Heart left ventricle (tissue), 16 donors: ENCODE measurements at regions not wholly inside any gene's neighbourhood (a gene's known extent, or its start where the extent isn't known, plus 50 kb on each side); places are given as distances from the start of the nearest gene placed in this dataset.

Source experiments
- ATAC-seq, 4 donors: fragments of 200-7000 bp; cut with Tn5 transposase; one replicate each; pipeline ENCODE4 v1.9.1; 2020 to 2022; ENCODE audit warnings: moderate library complexity in 4 of 4, mild to moderate bottlenecking in 3 of 4, moderate number of reproducible peaks in 1 of 4
- DNase-seq, 5 donors: peaks; one replicate each; pipeline ENCODE4 v3.0.0-alpha.2; 2020
- H3K27ac ChIP-seq, 12 donors: fragments of 200-600 bp; sonication (generic) in 4 of 12; one replicate each; pipeline versions ENCODE4 v1.5.0 to v1.8.0; 2016 to 2022; ENCODE audit warnings: mild to moderate bottlenecking in 2 of 12
- H3K27me3 ChIP-seq, 9 donors: fragments of 200-600 bp; sonication (generic) in 2 of 9; one replicate each; pipeline versions ENCODE4 v1.5.1 to v1.8.0; 2016 to 2022; ENCODE audit warnings: mild to moderate bottlenecking in 3 of 9
- H3K36me3 ChIP-seq, 9 donors: fragments of 200-600 bp; sonication (generic) in 2 of 9; one replicate each; pipeline versions ENCODE4 v1.5.0 to v1.8.0; 2018 to 2022; ENCODE audit warnings: mild to moderate bottlenecking in 2 of 9
- H3K4me1 ChIP-seq, 12 donors: fragments of 200-600 bp; sonication (generic) in 4 of 12; one replicate each; pipeline versions ENCODE4 v1.5.0 to v1.8.0; 2016 to 2022; ENCODE audit warnings: mild to moderate bottlenecking in 3 of 12
- H3K4me3 ChIP-seq, 12 donors: fragments of 200-600 bp; sonication (generic) in 4 of 12; one replicate each; pipeline versions ENCODE4 v1.5.0 to v1.8.0; 2017 to 2022; ENCODE audit warnings: mild to moderate bottlenecking in 9 of 12, moderate library complexity in 4 of 12
- H3K9me3 ChIP-seq, 12 donors: fragments of 200-600 bp; sonication (generic) in 4 of 12; one replicate each; pipeline versions ENCODE4 v1.5.0 to v1.8.0; 2016 to 2022; ENCODE audit warnings: mild to moderate bottlenecking in 1 of 12
- POLR2A ChIP-seq, 2 donors: fragments of 450-650 bp; IDR thresholded peaks; one replicate each; pipeline ENCODE4 v1.6.1; 2017; ENCODE audit warnings: antibody characterized with exemption in 2 of 2, mild to moderate bottlenecking in 2 of 2, moderate library complexity in 2 of 2
- WGBS, 4 donors: extraction: QIAGEN DNeasy Blood & Tissue Kit in 2 of 4; methylation state at CpG; one replicate each; pipeline versions ENCODE4 v1.1.5 to v1.1.7; 2013 to 2018; 5-methylcytosine and 5-hydroxymethylcytosine counted together
- intact Hi-C, 10 donors: fragments of 100-400 bp; cut with DNase I; formaldehyde crosslinking; loops; one replicate each; pipeline versions ENCODE4 v1.11.1 to v1.14.2; 2022
- TF ChIP-seq, protein P1 (sequence below), 12 donors: fragments of 200-600 bp; sonication (generic) in 4 of 12; IDR thresholded peaks; one replicate each; pipeline versions ENCODE4 v1.5.0 to v1.8.0; 2018 to 2022; ENCODE audit warnings: antibody characterized with exemption in 12 of 12, mild to moderate bottlenecking in 5 of 12
- donor health status: ischemic (EF 13 %, LVEDD 7.1; RV severe dilation, severe dysfunction).
- donor health status: healthy with polysubstance abuse.
- donor health status: DM: no; HTN: yes; CAD: no.
- donor health status: DM: no; HTN: no; CAD: no.
- donor health status: ischemic (EF 25% LVEDD 6.9; RV normal size, moderate dysfunction).
- donor health status: ischemic (EF 25% LVEDD 5.7; RV mildly dilated, moderate dysfunction).
- donor health status: healthy.
- donor health status: DM: yes; HTN: yes; CAD: no.
- donor health status: ischemic (EF 35%, LVEDD 5.7; RV mildly dilated, moderate dysfunction).
- donor health status: nonischemic (EF 11% LVEDD 7.7; RV severe dilation, severe dysfunction).
- donor health status: DM: yes; HTN: yes; CAD: no.
- donor health status: PGD.
- donor health status: ischemic (EF 29% LVEDD 5.4; RV normal size, mild dysfunction).
- donor health status: nonischemic (EF 23%, LVEDD 6.1; RV moderate dilation, normal function).

- intact Hi-C loops: no loop called here
- TF ChIP-seq POLR2A (IDR thresholded peaks at IDR 0.05): no peak
- TF ChIP-seq, protein P1, sequence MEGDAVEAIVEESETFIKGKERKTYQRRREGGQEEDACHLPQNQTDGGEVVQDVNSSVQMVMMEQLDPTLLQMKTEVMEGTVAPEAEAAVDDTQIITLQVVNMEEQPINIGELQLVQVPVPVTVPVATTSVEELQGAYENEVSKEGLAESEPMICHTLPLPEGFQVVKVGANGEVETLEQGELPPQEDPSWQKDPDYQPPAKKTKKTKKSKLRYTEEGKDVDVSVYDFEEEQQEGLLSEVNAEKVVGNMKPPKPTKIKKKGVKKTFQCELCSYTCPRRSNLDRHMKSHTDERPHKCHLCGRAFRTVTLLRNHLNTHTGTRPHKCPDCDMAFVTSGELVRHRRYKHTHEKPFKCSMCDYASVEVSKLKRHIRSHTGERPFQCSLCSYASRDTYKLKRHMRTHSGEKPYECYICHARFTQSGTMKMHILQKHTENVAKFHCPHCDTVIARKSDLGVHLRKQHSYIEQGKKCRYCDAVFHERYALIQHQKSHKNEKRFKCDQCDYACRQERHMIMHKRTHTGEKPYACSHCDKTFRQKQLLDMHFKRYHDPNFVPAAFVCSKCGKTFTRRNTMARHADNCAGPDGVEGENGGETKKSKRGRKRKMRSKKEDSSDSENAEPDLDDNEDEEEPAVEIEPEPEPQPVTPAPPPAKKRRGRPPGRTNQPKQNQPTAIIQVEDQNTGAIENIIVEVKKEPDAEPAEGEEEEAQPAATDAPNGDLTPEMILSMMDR (IDR thresholded peaks at IDR 0.05): no peak
- no peak overlapping the region for H3K4me3 ChIP-seq
- H3K9me3 ChIP-seq: no peaks in the 10 kb centered on the region
- H3K36me3 ChIP-seq: no peaks in the 10 kb centered on the region
- ATAC-seq (no peak), DNase-seq (no peak)
- no peaks in the 10 kb centered on the region for H3K4me1 ChIP-seq
- no peaks in the 10 kb centered on the region for H3K27me3 ChIP-seq
- 40 to 70% (median 60%) methylated on average over 2 of the region's 2 CpGs for WGBS, 4 donors
- H3K27ac ChIP-seq: no peak overlapping the region
Observed at GRCh38 chr4:137446071-137446470, 86.2 kb downstream of the PCDH18 start.

- WGBS, 4 donors: 78 to 91% (median 80%) methylated on average over 3 of the region's 3 CpGs
- Histone ChIP-seq H3K27me3 (no peaks in the 10 kb centered on the region), H3K4me1 (no peaks in the 10 kb centered on the region), H3K4me3 (no peak overlapping the region), H3K36me3 (no peaks in the 10 kb centered on the region), H3K27ac (no peak overlapping the region), H3K9me3 (peaks cover 0 to 6% (median 0%) of the 10 kb centered on the region in 12 donors)
- no peak for DNase-seq
- no peak for ATAC-seq
- intact Hi-C loops: no loop called here
- TF ChIP-seq POLR2A (IDR thresholded peaks at IDR 0.05): no peak
- TF ChIP-seq, protein P1 (IDR thresholded peaks at IDR 0.05): no peak
Observed at GRCh38 chr4:137443031-137443800, 89.1 kb downstream of the PCDH18 start.

- Histone ChIP-seq H3K4me1 (peaks cover 0 to 4% (median 0%) of the 10 kb centered on the region in 12 donors), H3K27ac (peak overlapping the region in 6 of 12 donors; percentile 10 to 45 (median 33)), H3K4me3 (peak overlapping the region in 2 of 12 donors; percentile 31 to 39), H3K27me3 (no peaks in the 10 kb centered on the region), H3K9me3 (peaks cover 0 to 8% (median 0%) of the 10 kb centered on the region in 12 donors), H3K36me3 (no peaks in the 10 kb centered on the region)
- no peak for TF ChIP-seq POLR2A (IDR thresholded peaks at IDR 0.05)
- TF ChIP-seq, protein P1 (IDR thresholded peaks at IDR 0.05): no peak
- no peak for DNase-seq
- no peak for ATAC-seq
- WGBS, 4 donors: 32 to 46% (median 43%) methylated on average over 2 of the region's 2 CpGs
- intact Hi-C loops: no loop called here
Observed at GRCh38 chr4:137432446-137433311, 99.6 kb downstream of the PCDH18 start.

DNA sequence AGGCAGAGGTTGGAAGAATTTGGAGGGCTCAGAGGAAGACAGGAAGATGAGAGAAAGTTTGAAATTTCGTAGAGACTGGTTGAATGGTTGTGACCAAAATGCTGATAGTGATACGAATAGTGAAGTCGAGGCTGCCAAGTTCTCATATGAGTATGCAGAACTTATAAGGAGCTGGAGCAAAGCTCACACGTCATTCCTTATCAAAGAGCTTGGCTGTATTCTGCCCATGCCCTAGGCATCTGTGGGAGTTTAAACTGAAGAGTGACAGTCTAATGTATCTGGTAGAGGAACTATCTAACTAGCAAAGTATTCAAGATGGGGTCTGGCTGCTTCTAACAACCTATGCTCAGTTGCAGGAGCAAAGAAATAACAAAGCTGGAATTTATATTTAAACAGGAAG, 102.1 kb downstream of the PCDH18 start:
- DNase-seq (no peak), ATAC-seq (no peak)
- Histone ChIP-seq H3K9me3 (peaks cover 0 to 8% (median 0%) of the 10 kb centered on the region in 12 donors), H3K27me3 (no peaks in the 10 kb centered on the region), H3K4me3 (no peak overlapping the region), H3K4me1 (peaks cover 0 to 4% (median 0%) of the 10 kb centered on the region in 12 donors), H3K36me3 (no peaks in the 10 kb centered on the region), H3K27ac (no peak overlapping the region)
- TF ChIP-seq, protein P1 (IDR thresholded peaks at IDR 0.05): no peak
- TF ChIP-seq POLR2A (IDR thresholded peaks at IDR 0.05): no peak
- intact Hi-C loops: no loop called here
- 66 to 76% (median 74%) methylated on average over 4 of the region's 4 CpGs for WGBS, 4 donors
